GM03348 (cell line): ENCODE measurements at regions not wholly inside any gene's neighbourhood (a gene's known extent, or its start where the extent isn't known, plus 50 kb on each side); places are given as distances from the start of the nearest gene placed in this dataset.

Experiments
- DNase-seq: peaks from one replicate; pipeline ENCODE4 v3.0.0; 2012; ENCODE audit warnings: low spot score

DNA sequence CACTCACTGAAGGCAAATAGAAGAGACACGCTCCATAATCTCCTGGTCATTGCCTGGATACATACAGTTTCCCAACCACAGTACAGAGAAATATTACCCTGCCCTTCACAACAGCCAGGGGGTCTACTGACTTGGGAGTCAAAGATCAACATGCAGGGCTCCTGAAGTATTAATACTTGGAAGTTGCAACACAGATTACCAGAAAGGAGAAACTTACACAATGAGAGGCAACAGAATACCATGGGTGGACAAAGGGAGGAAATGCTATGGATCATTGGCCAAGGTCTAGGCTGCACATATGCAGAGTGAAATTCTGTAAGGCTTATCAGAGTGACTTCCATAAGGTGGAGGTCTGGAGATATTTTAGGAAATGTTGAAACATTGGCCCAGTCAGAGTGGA, 267.9 kb upstream of the FAT3 start:
- DNase-seq: no peak

GRCh38 chr11:91955206-91955605, 269.4 kb upstream of the FAT3 start:
- no peak for DNase-seq

GRCh38 chr11:91952056-91952455, 272.6 kb upstream of the FAT3 start:
- no peak for DNase-seq

GRCh38 chr11:91947215-91947820, 277.3 kb upstream of the FAT3 start:
- peak; percentile 57 for DNase-seq

- DNase-seq: peak; percentile 24
Observed at GRCh38 chr11:91946397-91946951, 278.1 kb upstream of the FAT3 start.

DNA sequence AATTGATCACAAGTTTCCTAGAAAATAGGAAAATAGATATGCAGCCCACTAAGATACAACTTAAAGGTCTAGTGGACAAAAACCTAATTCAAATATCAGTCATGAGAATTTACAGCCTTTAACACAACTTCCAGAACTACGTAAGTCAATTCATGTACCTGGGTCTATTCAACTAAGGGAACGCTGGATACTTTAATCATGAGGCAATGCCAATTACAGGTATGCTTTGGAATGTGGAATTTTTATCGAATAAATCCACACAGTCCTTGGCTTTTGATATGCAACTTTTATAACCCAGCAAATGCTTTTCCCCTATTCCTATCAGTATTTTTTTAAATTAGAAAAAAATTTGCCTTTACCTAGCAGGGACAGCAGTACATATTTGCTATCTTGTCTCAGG, 289.5 kb upstream of the FAT3 start:
- no peak for DNase-seq

DNA sequence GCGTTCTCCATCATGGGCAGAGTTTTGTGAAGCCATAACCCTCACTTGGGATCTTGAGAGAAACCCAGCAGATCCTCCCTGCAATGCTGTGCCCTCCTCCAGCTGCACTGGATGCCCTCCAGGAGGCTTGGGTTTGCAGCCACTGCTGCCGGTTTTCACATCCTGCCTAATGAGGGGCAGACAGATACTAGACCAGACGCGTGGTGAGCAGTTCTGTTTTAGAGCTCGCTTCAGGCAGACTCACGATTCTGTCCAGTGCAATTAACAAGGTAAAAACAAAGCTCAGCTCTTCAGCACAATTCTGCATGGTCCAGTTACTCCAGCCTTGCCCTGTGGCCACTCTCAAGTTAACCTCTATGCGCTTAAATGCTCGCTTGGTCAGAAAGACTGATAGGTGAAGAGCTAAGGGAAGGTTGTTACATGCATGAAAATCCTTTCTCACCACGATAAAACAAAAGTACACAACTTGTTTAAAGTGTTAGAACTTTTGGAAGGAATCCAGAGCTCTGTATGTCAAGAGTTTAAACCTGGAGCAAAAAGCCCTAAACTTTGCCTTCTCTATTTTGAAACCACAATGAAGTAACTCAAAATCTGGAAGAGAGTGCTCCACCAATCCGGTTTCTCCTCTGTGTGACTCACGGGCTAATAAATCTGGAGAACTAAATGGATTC, 292.3 kb upstream of the FAT3 start:
- DNase-seq: peak; percentile 72

DNA sequence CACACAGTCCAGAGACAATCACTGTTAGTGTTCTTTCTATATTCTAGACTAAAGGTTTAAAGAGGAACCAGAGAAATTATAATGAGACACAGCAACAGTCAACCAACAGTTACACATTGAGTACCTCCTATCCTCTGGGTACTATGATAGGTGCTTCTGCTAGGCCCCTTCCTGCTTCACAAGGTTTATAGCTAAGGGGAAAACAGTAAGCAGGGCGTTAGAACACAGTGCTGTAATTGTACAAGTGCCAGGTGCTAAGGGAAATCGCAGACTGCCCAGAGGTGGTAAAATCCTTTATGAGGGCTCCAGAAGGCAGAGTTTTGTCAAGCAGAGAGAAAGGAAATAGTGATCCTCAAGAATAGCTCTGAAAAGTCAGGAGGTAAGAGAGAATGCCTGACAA, 297.2 kb upstream of the FAT3 start:
- no peak for DNase-seq

GRCh38 chr11:91926965-91927364, 297.7 kb upstream of the FAT3 start:
- DNase-seq: peak; percentile 8

GRCh38 chr11:91922846-91923245, 301.8 kb upstream of the FAT3 start:
- no peak for DNase-seq

DNA sequence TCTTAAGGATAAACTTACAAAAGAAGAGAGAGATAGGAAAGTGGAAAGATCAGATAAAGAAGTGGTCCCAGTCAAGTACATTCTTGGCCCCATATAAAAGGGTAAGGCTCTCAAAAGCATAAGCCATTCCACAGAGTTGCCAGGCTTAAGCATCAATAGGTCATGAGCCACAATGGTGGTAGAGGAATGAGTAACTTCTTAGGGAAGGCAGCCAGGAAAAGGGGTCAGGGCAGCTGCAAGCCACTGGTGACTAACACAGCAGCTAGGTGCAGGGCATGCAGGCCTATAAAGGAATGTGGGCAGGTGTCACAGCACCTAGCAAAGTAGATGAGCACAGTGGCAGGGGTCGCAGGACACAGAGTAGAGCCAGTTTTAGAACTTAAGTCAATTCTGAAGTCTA, 302.6 kb upstream of the FAT3 start:
- DNase-seq: peak; percentile 11

DNA sequence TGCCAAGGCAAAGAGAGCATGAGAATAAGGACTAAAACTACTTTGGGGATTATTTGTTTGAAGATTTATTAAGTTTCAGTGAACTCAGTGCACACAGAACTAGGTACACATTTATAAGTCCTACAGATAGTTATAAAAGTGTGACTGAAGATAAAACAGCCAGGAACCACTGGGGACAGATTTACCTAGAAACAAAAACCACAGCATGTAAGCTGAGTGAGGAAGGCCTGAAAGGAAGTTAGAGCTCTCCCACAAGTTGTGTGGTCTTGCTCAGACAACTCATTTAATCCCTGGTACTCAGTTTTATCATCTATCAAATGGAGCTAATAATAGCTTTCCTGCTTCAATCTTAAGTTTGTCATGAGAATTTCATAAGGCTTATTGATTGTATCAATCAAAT, 311.2 kb upstream of the FAT3 start:
- DNase-seq: no peak

DNA sequence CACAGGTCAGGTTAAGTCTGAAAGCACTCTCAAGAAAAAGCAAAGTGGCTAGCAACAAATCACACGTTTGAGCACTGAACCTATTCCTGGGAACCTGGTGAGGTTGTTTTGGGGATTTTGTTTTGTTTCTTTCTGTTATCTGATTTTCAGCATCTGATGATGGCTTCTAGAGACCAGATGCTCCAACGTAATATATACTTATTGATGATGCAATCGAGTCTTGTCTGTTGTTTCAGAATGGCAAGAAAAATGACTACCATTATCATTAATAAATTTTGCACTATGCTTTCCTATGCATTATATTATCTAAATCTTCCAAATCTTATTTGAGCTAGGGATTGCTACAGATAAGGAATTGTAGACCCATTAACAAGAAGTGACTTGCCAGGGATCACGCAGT, 312.3 kb upstream of the FAT3 start:
- DNase-seq: no peak

- no peak for DNase-seq
Observed at GRCh38 chr11:91906871-91907624, 317.6 kb upstream of the FAT3 start.

- DNase-seq: no peak
Observed at GRCh38 chr11:91904792-91905785, 319.5 kb upstream of the FAT3 start.

- no peak for DNase-seq
Observed at GRCh38 chr11:91902312-91902711, 322.3 kb upstream of the FAT3 start.

DNA sequence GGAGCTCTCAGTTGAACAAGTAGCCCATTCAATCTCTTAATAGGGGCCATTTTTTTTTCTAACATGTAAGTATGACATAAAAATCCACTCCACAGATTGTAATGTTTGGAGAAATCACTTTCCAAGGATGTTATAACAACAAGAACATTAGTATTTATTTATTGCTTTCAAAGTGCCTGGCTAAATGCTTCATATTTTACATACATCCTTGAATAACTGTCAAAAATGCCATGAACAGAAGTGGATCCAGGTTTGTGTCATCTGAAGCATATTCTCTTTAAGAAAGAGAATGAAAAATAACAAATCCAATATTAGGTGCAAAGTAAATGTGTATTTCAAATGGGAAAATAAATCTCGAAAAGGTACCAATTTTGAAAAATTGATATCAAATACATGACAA, 344.0 kb upstream of the FAT3 start:
- DNase-seq: no peak

DNA sequence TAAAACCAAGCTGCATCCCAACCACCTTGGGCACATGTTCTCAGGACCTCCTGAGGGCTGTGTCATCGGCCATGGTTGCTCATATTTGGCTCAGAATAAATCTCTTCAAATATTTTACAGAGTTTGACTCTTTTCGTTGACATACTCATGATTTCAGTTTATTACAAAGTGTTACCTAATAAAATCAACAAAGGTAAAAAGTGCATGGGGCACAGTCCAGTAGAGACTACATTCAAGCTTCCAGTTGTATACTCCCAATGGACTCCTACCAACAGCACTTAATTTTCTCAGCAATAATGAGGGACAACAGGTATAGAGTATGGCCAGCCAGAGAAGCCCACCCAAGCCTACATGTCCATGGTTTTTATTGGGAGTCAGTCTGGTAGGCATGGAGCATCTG, 347.9 kb upstream of the FAT3 start:
- DNase-seq: no peak

GRCh38 chr11:91872243-91872642, 352.4 kb upstream of the FAT3 start:
- DNase-seq: peak; percentile 16

- DNase-seq: no peak
Observed at GRCh38 chr11:91871791-91872190, 352.8 kb upstream of the FAT3 start.

DNA sequence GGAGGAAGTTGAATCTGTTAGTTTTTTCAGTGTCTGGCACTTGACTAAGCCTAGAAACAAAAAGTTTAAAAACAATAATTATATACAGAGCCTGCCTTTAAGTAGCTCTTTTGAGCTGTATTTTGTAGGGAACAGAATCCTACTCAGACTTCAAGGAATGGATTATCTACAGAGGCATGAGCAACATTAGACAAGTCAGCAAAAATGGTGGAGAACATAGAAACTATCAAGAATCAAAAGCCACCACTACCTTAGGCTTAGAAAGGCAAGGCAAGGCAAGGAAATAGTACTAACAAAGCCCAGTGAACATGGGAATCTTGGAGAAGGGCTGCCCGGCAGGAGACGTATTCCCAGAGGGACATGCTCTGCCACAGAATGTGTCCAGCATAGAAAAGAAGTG, 353.6 kb upstream of the FAT3 start:
- no peak for DNase-seq

DNA sequence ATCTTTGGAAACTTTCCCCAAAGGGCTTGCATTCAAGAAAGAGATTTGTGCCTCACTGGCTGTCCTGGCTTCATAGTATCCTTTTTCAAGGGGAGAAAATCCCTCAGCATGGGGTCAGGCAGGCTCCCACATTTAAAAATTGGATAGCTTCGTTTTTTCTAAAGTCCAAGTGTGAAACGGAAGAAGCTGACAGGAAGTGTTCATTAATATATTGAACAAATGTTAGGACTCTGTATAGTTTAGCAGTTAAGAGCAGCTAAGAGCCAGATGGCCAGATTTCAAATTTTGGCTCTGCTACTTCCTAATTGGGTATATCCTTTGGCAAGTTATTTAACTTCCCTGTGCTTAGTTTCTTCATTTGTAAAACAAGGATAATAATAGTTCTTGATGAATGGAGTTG, 354.9 kb upstream of the FAT3 start:
- DNase-seq: no peak
